SJSA1 (cell line): ENCODE measurements at regions not wholly inside any gene's neighbourhood (a gene's known extent, or its start where the extent isn't known, plus 50 kb on each side); places are given as distances from the start of the nearest gene placed in this dataset.
"Not testable (repeated sequence)": the region's sequence is repeated elsewhere in the genome, so short reads cannot be mapped to it uniquely, and the experiment has no call there.

ENCODE experiments used
- DNase-seq, 2 experiments: peaks; one replicate each; pipeline ENCODE4 v3.0.0-alpha.2; 2015 to 2020; ENCODE audit warnings: low spot score in 2 of 2, low read depth in 1 of 2
- H3K27ac ChIP-seq: fragments of 250-450 bp; sonication (Bioruptor Pico); 2 replicates; pipeline ENCODE4 v1.5.1; 2020; ENCODE audit warnings: mild to moderate bottlenecking, moderate library complexity
- H3K27me3 ChIP-seq: fragments of 250-450 bp; sonication (Bioruptor Pico); replicated peaks from 2 replicates; pipeline ENCODE4 v1.5.1; 2020; ENCODE audit warnings: mild to moderate bottlenecking, moderate library complexity
- H3K36me3 ChIP-seq: fragments of 250-450 bp; sonication (Bioruptor Pico); 2 replicates; pipeline ENCODE4 v1.5.1; 2020; ENCODE audit warnings: mild to moderate bottlenecking
- H3K4me1 ChIP-seq: fragments of 250-450 bp; sonication (Bioruptor Pico); replicated peaks from 2 replicates; pipeline ENCODE4 v1.6.1; 2021; ENCODE audit warnings: mild to moderate bottlenecking
- H3K4me3 ChIP-seq: fragments of 250-450 bp; sonication (Bioruptor Pico); 2 replicates; pipeline ENCODE4 v1.5.1; 2020; ENCODE audit warnings: mild to moderate bottlenecking
- H3K9me3 ChIP-seq: fragments of 250-450 bp; sonication (Bioruptor Pico); replicated peaks from 2 replicates; pipeline ENCODE4 v1.5.1; 2020; ENCODE audit warnings: mild to moderate bottlenecking

GRCh38 chr6:1445650-1446330, 56.4 kb downstream of the FOXF2 start:
- DNase-seq = no peak
- no peaks in the 10 kb centered on the region for H3K36me3 ChIP-seq
- H3K27me3 ChIP-seq = no peaks in the 10 kb centered on the region
- H3K4me3 ChIP-seq = no peak overlapping the region
- H3K27ac ChIP-seq = no peak overlapping the region
- H3K4me1 ChIP-seq = peaks cover 29% of the 10 kb centered on the region
- H3K9me3 ChIP-seq = no peaks in the 10 kb centered on the region

- peak; percentile 71 to 89 for DNase-seq
- Histone ChIP-seq H3K36me3 (no peaks in the 10 kb centered on the region), H3K27me3 (no peaks in the 10 kb centered on the region), H3K4me3 (no peak overlapping the region), H3K9me3 (peaks cover 11% of the 10 kb centered on the region), H3K4me1 (peaks cover 31% of the 10 kb centered on the region), H3K27ac (peak overlapping the region; percentile 28)
Measured at GRCh38 chr6:1449896-1450295, 60.5 kb downstream of the FOXF2 start.

GRCh38 chr6:1453024-1453423, 63.6 kb downstream of the FOXF2 start:
- DNase-seq = no peak
- Histone ChIP-seq H3K4me3 (no peak overlapping the region), H3K4me1 (peaks cover 29% of the 10 kb centered on the region), H3K36me3 (no peaks in the 10 kb centered on the region), H3K27ac (no peak overlapping the region), H3K27me3 (no peaks in the 10 kb centered on the region), H3K9me3 (peaks cover 11% of the 10 kb centered on the region)

- H3K4me1 ChIP-seq = peaks cover 11% of the 10 kb centered on the region
Measured at GRCh38 chr6:1456816-1457215, 67.4 kb downstream of the FOXF2 start.

GRCh38 chr6:1461207-1461606, 71.8 kb downstream of the FOXF2 start:
- Histone ChIP-seq H3K27me3 (0 out of 2 replicates have a peak, but pooled peaks cover 3% of the 10 kb centered on the region), H3K36me3 (no peaks in the 10 kb centered on the region), H3K9me3 (no peaks in the 10 kb centered on the region), H3K4me3 (no peak overlapping the region), H3K27ac (peak overlapping the region; percentile 29), H3K4me1 (peaks cover 19% of the 10 kb centered on the region)
- peak in 1 of 2 experiments; percentile 61 for DNase-seq

More at GRCh38 chr6:1456816-1457215, 67.4 kb downstream of the FOXF2 start:
- H3K9me3 ChIP-seq, DNase-seq, H3K36me3 ChIP-seq, H3K4me3 ChIP-seq, H3K27ac ChIP-seq, H3K27me3 ChIP-seq: not testable (repeated sequence)

GRCh38 chr6:1461736-1462135, 72.4 kb downstream of the FOXF2 start:
- H3K9me3 ChIP-seq = no peaks in the 10 kb centered on the region
- H3K4me3 ChIP-seq = no peak overlapping the region
- H3K36me3 ChIP-seq = no peaks in the 10 kb centered on the region
- 0 out of 2 replicates have a peak, but pooled peaks cover 3% of the 10 kb centered on the region for H3K27me3 ChIP-seq
- peaks cover 19% of the 10 kb centered on the region for H3K4me1 ChIP-seq
- no peak for DNase-seq
- H3K27ac ChIP-seq = peak overlapping the region; percentile 29

- H3K4me1 ChIP-seq = peaks cover 19% of the 10 kb centered on the region
- H3K27me3 ChIP-seq = 0 out of 2 replicates have a peak, but pooled peaks cover 3% of the 10 kb centered on the region
- no peak overlapping the region for H3K27ac ChIP-seq
- no peaks in the 10 kb centered on the region for H3K36me3 ChIP-seq
- H3K9me3 ChIP-seq = no peaks in the 10 kb centered on the region
- no peak for DNase-seq
- H3K4me3 ChIP-seq = no peak overlapping the region
Measured at GRCh38 chr6:1463275-1463674, 73.9 kb downstream of the FOXF2 start.

- no peak for DNase-seq
- no peak overlapping the region for H3K4me3 ChIP-seq
- 0 out of 2 replicates have a peak, but pooled peaks cover 3% of the 10 kb centered on the region for H3K27me3 ChIP-seq
- no peaks in the 10 kb centered on the region for H3K36me3 ChIP-seq
- no peaks in the 10 kb centered on the region for H3K9me3 ChIP-seq
- H3K27ac ChIP-seq = no peak overlapping the region
- H3K4me1 ChIP-seq = peaks cover 19% of the 10 kb centered on the region
Measured at GRCh38 chr6:1463751-1464426, 74.5 kb downstream of the FOXF2 start.

GRCh38 chr6:1464781-1465370, 75.5 kb downstream of the FOXF2 start:
- Histone ChIP-seq H3K9me3 (no peaks in the 10 kb centered on the region), H3K27ac (no peak overlapping the region), H3K4me3 (no peak overlapping the region), H3K4me1 (peaks cover 19% of the 10 kb centered on the region), H3K36me3 (no peaks in the 10 kb centered on the region), H3K27me3 (no peaks in the 10 kb centered on the region)
- DNase-seq = no peak

GRCh38 chr6:1468126-1468525, 78.8 kb downstream of the FOXF2 start:
- H3K9me3 ChIP-seq = no peaks in the 10 kb centered on the region
- no peaks in the 10 kb centered on the region for H3K36me3 ChIP-seq
- H3K27ac ChIP-seq = no peak overlapping the region
- DNase-seq = no peak
- peaks cover 7% of the 10 kb centered on the region for H3K4me1 ChIP-seq
- H3K4me3 ChIP-seq = no peak overlapping the region
- no peaks in the 10 kb centered on the region for H3K27me3 ChIP-seq

GRCh38 chr6:1470040-1470439, 80.7 kb downstream of the FOXF2 start:
- DNase-seq = no peak
- H3K36me3 ChIP-seq = no peaks in the 10 kb centered on the region
- H3K27ac ChIP-seq = no peak overlapping the region
- H3K4me3 ChIP-seq = no peak overlapping the region
- H3K4me1 ChIP-seq = peaks cover 26% of the 10 kb centered on the region
- H3K27me3 ChIP-seq = no peaks in the 10 kb centered on the region
- H3K9me3 ChIP-seq = no peaks in the 10 kb centered on the region

GRCh38 chr6:1472643-1473042, 83.3 kb downstream of the FOXF2 start:
- Histone ChIP-seq H3K27me3 (no peaks in the 10 kb centered on the region), H3K27ac (no peak overlapping the region), H3K36me3 (no peaks in the 10 kb centered on the region), H3K4me3 (no peak overlapping the region), H3K4me1 (peaks cover 48% of the 10 kb centered on the region), H3K9me3 (no peaks in the 10 kb centered on the region)
- no peak for DNase-seq

- H3K4me3 ChIP-seq = no peak overlapping the region
- peak overlapping the region; percentile 21; the same call in 1 of the 2 replicates for H3K27ac ChIP-seq
- H3K4me1 ChIP-seq = peaks cover 50% of the 10 kb centered on the region
- H3K9me3 ChIP-seq = no peaks in the 10 kb centered on the region
- peak; percentile 69 to 75 for DNase-seq
- no peaks in the 10 kb centered on the region for H3K36me3 ChIP-seq
- H3K27me3 ChIP-seq = no peaks in the 10 kb centered on the region
Measured at GRCh38 chr6:1473166-1473565, 83.8 kb downstream of the FOXF2 start.

GRCh38 chr6:1473598-1473997, 84.2 kb downstream of the FOXF2 start:
- DNase-seq = no peak
- no peaks in the 10 kb centered on the region for H3K36me3 ChIP-seq

More at GRCh38 chr6:1473598-1473997, 84.2 kb downstream of the FOXF2 start:
- no peaks in the 10 kb centered on the region for H3K9me3 ChIP-seq
- no peak overlapping the region for H3K4me3 ChIP-seq
- no peaks in the 10 kb centered on the region for H3K27me3 ChIP-seq
- H3K27ac ChIP-seq = peak overlapping the region; percentile 21; the same call in 1 of the 2 replicates
- peaks cover 53% of the 10 kb centered on the region for H3K4me1 ChIP-seq
